ENCODE measurements at regions not wholly inside any gene's neighbourhood (a gene's known extent, or its start where the extent isn't known, plus 50 kb on each side); places are given as distances from the start of the nearest gene placed in this dataset.
"Not testable (repeated sequence)": the region's sequence is repeated elsewhere in the genome, so short reads cannot be mapped to it uniquely, and the experiment has no call there.

DNA sequence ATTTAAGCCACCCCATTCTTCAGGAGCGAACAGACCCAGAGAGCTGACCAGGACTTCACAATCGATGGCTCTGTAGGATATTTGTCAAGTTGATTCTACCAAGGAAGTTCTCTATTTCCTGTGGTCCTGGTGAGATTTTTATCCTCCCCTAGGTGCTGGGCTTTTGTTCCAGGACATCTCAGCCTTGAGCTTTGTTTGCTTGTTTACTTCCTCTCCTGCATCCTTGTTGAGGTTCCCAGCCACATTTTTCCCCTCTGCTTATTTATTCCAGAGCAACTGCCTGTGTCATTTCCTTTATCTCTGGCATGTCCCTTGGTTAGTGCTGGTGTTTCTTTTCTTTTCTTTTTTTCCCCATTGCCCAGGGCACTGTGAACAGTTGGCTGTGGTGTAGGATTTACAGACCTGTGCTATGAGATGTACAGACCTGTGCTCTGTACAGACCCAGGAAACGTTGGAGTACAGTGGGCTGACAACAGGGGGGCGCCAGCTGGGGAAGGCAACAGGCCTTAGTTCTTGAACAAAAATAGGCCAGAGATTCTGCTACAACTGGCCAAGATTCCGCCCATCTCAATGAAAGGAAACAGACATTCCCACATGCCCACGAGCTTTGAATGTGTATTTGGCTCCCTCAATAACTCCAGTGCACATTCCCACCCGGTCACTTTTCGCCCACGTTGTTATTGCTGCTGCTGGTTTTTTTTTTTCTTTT lies 235.9 kb upstream of the DDI1 start:
- DNase-seq (ENCODE audit: low read depth in 2 of 2, low spot score in 1 of 2): no peak

DNA sequence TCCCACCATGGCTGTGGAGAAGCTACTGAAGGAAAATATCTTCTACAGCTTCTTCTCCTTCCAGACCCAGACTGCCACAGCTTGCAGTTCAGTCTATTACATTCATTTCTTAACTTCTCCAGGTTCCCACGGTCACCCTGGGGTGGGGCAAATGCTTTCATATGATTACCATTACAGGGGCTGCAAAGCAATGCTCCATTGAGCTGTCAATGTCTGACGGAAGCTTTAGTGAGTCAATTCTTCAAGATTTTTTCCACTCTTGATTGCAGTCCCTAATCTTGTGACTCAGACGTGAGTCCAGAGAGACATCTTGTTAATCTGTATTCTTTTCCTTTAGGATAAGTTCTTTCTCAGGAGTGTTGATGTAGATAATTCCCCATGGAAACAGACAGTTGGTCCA lies 233.4 kb upstream of the DDI1 start:
- DNase-seq (ENCODE audit: low read depth in 2 of 2, low spot score in 1 of 2): no peak

DNA sequence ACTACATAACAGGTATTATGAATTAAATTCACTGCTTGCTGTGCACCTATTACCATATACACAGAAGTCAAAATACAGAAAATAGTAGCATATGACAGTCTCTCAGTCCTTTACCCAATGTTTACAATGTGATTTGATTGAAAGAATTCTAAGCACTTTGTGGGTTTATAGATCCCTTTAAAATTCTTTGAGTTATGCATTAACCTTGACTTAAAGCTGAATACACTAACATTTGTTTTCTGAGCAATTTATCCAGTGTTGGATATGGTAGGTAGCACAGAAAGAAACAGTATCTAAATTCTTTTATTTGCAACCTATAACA lies 230.8 kb upstream of the DDI1 start:
- no peak for DNase-seq (ENCODE audit: low read depth in 2 of 2, low spot score in 1 of 2)

DNA sequence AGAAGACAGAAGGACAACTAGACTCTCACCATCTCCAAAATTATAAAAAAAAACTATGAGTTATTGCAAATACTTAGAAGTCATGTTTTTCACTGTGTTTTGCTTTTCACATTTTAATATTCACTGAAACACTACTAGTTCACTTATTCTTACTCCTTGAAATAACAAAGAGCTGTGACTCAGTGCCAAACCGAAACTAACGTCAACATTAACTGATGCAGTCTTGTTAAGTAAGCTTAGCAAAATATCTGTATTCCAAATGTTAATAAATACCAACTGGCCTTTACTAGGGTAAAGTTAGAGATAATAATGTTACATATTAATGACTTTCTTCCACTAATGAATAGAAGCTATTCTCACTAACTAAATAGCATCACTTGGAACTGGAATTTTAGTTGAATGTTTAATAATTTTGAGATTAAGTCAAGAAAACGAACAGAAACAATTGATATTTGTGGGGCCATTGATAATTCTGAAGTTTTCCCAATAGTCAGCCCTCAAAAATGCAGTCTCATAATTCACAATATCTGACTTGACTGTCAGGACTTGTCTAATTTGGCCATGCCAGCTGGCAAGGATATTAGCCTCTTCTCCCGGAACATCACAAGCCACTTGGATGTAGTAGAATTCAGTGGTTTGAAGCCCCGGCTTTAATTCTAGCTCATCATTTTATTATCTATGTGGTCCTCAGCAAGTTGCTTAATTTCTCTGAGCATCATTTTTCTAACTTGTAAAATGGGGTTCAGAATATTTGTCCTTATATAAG lies 230.1 kb upstream of the DDI1 start:
- no peak for DNase-seq (ENCODE audit: low read depth in 2 of 2, low spot score in 1 of 2)

DNA sequence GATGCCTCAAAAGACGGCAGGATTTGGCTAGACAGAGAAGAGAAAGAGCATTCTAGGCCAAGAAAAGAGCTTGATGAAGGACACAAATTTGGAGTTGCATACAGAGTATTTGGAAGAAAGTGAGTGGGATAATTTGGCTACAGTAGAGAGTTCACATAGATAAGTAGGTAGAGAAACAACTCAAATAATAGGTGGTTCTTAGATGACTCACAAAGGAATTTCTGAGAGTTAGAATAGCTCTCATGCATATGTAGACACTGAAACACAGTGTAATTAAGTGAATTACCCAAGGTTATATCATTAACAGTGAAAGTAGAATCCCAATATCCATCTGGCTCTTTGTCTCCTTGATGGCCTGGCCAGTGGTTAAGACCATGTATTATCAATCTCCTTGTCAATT lies 228.6 kb upstream of the DDI1 start:
- no peak for DNase-seq (ENCODE audit: low read depth in 2 of 2, low spot score in 1 of 2)

DNA sequence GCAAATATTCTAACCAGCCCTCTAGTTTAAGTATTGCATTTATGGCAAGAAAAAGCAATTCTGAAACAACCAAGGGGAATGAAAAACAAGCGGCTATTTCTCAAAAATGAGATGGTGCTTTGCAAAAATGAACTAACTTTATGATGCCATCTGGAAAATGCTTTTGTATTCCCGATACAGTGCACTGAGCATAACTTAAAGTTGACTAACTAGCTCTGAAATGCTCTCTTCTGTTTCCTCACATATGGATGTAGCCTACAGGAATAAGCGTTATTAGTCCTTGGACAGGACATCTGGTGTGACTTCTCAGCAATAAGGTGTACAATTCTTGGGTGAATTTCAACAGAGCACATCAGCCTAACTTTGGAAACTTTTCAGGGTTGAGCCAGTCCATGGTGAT lies 228.2 kb upstream of the DDI1 start:
- DNase-seq (ENCODE audit: low read depth in 2 of 2, low spot score in 1 of 2): no peak

DNA sequence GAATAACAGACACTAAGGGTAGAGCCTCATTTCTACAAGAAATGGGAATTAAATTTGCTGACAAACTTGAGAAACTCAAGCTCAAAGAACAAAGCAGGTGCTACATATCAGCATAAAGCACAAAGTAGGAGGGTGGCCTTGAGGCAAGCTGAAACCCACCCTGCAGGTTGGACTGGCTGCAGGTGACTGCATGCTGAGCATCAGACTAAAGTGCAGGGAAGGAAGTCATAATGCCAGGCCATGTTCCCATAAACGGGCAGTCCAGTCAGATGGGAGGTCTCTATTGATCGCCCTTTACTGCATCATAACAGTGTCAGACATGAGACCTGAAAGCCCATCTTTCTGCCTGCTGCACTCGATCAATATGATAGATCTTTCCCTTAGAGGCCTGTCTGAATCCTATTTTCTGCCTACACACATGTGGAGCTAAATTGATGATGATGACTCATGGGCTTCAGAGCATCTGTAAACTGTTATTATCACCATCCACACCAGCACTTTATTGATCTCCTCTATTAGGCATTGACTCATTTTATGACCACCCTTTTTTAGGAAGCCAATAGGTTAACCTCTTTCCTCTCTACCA lies 224.5 kb upstream of the DDI1 start:
- no peak for DNase-seq (ENCODE audit: low read depth in 2 of 2, low spot score in 1 of 2)

DNA sequence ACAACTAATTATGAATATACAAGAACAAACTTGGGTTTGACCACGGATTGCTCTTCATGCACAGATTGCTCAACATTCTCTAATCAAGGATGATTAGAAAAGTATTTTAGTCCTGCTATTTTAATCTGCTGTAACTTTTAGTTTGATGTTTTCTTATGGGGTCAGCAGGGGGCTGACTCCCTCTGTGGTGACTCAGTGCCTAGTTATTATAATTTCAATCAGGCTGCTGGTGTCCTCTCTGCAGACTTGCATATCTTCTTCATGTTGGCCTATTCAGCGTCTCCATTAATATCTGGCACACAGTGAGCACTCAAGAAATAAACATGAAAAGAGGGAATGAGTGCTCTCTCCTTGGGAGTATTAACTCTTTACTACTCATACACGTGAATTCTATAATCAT lies 223.8 kb upstream of the DDI1 start:
- no peak for DNase-seq (ENCODE audit: low read depth in 2 of 2, low spot score in 1 of 2)

DNA sequence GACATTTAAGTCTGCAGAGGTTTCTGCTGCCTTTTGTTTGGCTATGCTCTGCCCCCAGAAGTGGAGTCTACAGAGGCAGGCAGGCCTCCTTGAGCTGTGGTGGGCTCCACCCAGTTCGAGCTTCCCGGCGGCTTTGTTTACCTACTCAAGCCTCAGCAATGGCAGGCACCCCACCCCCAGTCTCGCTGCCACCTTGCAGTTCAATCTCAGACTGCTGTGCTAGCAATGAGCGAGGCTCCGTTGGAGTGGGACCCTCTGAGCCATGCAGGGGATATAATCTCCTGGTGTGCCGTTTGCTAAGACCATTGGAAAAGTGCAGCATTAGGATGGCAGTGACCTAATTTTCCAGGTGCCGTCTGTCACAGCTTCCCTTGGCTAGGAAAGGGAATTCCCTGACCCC lies 216.1 kb upstream of the DDI1 start:
- not testable (repeated sequence) for DNase-seq (ENCODE audit: low read depth in 2 of 2, low spot score in 1 of 2)

DNA sequence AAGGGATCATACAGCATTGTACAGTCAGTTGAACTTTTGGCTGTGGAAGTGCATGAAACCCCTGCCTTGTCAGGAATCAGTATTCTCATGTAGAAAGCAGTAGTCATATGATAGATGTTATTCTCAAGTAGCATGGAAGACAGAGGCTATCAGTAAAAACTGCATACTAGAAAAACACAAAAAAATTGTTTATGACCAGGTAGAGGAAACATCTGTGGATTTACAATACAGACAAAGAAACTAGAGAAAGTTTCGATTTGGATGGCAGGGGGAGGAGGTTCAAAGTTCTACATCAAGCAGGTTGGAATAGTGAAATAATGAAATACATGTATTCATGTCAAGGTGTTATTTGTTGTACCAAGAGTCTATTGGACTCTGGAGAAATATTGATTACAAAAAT lies 212.3 kb upstream of the DDI1 start:
- DNase-seq (ENCODE audit: low read depth in 2 of 2, low spot score in 1 of 2): no peak

DNA sequence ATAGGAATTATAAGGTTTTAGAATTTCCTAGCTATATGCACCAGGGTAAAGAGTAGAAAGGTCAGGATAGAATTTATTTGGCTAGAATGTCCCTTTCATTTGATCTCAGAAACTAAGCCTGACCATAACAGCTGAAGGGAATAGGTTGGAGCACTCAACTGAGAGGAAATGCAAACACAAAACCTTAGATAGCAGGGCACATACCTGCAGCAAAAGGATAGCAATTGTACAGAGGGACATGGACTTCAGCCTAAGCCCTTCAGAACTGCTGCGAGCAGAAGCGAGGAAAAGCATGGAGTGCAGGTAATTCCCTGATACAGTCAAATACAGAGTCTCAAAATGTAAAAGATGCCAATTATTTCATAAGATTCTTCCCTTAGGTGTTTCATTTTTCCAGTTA lies 211.0 kb upstream of the DDI1 start:
- no peak for DNase-seq (ENCODE audit: low read depth in 2 of 2, low spot score in 1 of 2)

DNA sequence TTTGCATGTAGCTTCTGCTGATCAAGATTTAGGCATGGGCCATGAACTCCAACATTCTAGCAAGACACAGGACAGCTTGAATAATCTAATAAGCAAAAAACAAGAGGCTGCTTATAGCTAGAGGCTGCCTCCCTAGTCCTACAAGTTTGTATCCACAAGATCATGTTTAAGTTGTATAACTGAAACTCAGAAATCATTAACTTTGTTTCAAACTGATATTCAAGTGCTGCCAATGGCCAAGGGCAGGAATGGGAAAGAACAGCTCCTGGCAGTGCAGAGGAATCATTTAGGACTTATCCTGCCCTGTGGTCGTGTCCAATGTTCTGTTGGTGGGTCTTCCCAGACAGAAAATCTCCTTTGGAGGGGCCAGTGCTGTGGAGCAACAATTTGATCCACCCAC lies 209.6 kb upstream of the DDI1 start:
- no peak for DNase-seq (ENCODE audit: low read depth in 2 of 2, low spot score in 1 of 2)

DNA sequence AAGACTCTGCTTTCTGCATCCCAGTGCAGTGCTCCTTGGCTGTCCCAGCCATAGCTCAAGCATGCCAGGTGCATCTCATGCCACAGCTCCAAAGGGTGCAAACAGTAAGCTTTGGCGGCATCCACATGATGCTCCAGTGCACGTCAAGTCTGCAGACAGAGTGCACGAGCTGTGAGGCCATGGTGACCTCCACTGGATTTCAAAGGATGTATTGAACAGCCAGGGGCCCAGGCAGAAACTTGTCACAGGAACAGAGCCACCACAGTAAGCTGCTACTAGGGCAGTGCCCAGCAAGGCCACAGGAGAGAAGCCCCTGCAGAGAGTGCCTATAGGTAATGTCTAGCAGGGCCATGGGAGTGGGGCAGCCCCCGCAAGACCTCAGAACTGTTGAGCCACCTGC lies 206.8 kb upstream of the DDI1 start:
- DNase-seq (ENCODE audit: low read depth in 2 of 2, low spot score in 1 of 2): no peak

DNA sequence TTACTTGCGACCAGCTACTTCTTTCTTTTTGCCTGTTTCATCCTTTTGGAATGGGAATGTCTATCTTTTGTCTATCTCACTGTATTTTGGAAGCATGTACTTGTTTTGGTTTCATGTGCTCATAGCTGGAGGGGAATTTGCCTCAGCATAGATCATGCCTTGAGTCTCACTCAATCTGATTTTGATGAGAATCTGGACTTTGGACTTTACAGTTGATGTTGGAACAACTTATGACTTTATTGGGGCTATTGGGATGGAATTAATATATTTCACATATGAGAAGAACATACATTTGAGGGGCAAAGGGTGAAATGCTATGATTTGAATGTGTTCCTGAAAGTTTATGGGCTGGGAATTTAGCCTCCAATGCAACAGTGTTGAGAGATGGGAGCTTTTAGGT lies 206.2 kb upstream of the DDI1 start:
- no peak for DNase-seq (ENCODE audit: low read depth in 2 of 2, low spot score in 1 of 2)

DNA sequence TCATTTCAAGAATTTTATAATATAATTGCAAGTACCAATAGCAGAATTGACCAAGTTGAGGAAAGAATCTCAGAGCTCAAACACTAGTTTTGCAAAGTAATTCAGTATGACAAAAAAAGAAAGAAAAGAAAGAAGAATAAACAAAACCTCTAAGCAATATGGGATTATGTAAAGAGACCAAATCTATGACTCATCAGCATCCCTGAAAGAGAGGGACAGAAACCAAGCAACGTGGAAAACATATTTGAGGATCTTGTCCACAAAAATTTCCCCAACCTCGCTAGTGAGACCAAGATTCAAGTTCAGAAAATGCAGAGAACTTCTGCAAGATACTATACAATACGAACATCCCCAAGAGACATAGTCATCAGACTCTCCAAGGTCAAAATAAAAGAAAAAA lies 203.7 kb upstream of the DDI1 start:
- no peak for DNase-seq (ENCODE audit: low read depth in 2 of 2, low spot score in 1 of 2)

DNA sequence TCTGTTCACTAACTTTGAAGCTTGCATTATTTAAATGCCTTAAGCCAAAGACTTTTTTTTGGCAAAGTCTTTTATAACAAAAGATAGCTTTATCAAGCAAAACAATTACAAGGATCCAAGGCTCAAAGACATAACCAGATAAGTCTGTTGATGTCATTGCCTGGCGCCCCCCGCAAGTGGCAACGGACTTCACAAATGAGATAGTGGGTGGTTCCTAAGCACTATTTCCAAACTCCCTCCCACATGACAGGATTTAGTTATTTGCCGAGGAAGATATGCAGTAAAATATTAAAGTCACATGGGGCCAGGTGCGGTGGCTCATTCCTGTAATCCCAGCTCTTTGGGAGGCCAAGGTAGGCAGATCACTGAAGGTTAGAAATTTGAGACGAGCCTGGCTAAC lies 194.2 kb upstream of the DDI1 start:
- no peak for DNase-seq (ENCODE audit: low read depth in 2 of 2, low spot score in 1 of 2)

DNA sequence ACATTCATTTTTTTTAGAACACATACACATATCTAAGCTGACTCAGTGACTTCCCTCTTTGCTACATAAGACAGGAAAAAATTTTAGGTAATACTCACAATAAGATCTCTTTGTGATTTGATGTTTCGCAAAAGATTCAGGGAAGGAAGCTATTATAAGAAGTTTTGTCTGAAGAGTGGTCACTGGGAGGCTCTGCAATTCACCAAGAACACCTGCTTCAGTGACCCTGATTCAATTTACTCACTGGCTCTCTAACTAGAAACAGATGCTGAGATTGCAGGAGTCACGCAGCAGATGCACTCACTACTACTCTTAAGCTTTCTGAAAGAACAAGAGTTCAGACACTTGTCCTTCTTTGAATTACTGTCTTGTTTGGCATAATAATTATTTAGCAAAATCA lies 193.6 kb upstream of the DDI1 start:
- DNase-seq (ENCODE audit: low read depth in 2 of 2, low spot score in 1 of 2): no peak

DNA sequence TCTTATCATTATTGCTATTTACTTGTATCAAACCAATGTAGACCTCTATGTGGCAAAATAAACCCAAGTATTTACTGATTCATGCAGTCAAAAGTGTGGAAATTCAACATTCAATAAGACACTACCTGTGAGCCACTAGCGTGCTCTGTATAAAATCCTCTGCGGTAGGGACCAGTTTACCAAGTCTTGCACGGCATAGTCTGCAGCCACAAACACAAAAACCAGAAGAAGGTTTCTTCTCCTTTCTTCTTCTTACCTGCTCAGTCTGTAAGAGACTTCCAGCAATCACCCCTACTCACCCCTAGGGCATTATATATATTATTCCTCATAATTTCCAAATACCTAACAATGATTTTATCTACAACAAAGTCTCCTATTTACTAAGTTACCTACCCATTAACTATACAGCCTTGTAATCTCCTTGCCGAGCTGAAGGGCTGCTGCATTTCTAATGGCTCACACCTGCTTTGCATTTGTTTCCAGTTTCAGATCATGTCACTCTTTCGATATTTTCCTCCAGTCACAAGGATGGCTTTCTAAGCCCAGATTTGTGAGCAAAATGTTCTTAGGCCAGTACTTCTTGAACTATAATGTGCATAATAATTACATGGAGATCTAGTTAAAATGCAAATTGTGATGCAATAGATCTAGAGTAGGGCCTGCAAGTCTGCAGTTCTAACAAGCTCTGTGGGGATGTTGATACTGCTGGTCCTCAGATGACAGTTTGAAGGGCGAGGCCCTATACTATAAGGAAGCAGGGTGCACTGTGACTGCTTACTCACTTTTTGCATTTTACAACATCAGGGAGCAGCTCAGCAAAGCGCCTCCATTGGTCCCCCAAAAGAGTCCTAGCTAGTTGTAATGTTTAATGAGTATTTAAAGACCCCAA lies 191.9 kb upstream of the DDI1 start:
- no peak for DNase-seq (ENCODE audit: low read depth in 2 of 2, low spot score in 1 of 2)

DNA sequence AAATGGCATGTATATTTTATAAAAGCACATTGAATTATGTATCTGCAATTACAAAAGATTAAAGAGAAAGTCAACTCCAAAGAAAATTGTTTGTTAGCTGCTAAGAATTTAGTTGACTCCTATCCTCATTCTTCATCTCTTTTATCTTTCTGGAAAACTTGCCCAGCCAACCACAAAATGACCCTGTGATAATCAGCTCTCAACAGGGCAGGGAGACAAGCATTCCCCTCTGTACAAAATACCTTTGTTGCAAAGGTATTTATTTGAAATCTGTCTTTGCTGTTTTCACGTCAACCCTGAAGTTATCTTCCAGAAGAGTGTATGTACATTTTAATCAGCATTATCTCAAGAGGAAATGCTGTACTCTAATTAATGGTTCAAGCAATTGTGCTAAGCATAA lies 191.1 kb upstream of the DDI1 start:
- no peak for DNase-seq (ENCODE audit: low read depth in 2 of 2, low spot score in 1 of 2)

DNA sequence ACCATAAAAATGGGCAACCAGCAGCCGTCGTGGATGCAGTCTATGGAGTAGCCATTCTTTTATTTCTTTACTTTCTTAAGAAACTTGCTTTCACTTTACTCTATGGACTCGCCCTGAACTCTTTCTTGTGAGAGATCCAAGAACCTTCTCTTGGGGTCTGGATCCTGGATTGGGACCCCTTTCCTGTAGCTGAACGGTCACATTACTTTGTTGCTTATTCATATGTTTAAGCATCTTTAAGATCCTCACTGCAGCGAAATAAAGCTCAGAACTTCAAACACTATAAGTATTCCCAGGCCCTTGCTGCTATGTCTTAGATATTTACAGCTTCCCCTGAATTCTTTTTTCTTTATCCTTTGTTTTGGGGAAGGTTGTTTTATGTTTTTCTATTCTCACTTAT lies 187.8 kb upstream of the DDI1 start:
- no peak for DNase-seq (ENCODE audit: low read depth in 2 of 2, low spot score in 1 of 2)

DNA sequence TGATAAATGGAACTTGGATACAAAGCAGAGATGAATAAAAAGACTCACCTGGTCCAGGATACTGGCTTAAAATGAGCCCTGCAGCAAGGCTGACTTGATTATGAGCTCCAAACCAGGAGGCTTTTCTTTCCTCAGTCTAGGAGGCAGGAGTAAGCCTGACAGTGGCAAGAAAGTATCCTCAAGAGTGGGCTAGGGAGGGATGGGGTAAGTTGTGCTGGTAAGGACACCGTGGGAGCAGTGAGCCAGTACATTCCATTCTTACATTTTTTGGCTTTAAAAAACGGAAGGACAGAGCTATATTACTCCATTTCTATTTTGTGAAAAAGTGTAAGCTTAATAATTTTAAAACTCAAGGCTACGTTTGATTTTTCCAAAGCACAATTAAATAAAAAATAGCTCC lies 187.1 kb upstream of the DDI1 start:
- DNase-seq (ENCODE audit: low read depth in 2 of 2, low spot score in 1 of 2): no peak

Data from stimulated activated CD8-positive, alpha-beta memory T cell treated with anti-CD3 and anti-CD28 coated beads, Interleukin-4, amount 100 ng/mL, for 1 hour (primary cell).